LNCaP clone FGC (cell line): ENCODE measurements at regions not wholly inside any gene's neighbourhood (a gene's known extent, or its start where the extent isn't known, plus 50 kb on each side); places are given as distances from the start of the nearest gene placed in this dataset.

Source experiments
- DNase-seq: peaks from one replicate; pipeline ENCODE4 v3.0.0-alpha.2; 2011; ENCODE audit warnings: low read depth
- H3K4me3 ChIP-seq: 2 replicates; pipeline ENCODE4 v1.5.1; 2011; ENCODE audit warnings: mild to moderate bottlenecking, low read depth, low read length, control low read depth
- TF ChIP-seq, protein P1 (sequence below): IDR thresholded peaks from 2 replicates; pipeline ENCODE4 v1.5.1; 2012; ENCODE audit warnings: mild to moderate bottlenecking; ENCODE audit not compliant: control insufficient read depth, insufficient read depth; ENCODE audit errors: extremely low read depth

DNA sequence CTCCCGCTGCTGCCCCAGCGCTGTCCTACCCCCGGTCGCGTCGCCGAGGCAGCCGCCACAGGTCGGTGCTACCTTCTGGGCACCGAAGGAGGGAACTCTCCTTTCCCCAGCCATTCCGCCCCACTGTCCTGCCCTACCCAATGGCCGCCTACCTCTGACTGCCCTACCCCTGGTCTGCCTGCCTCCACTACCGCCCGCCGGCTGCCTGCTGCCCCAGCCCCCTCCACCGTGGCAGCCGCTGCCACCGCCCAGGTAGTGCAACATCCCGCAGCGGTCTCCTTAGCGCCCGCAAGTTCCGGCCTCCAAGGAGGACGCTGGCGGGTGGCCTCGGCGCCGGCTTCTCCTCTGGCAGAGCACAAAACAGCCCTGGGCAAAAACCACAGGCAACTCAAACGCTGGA, 1303.1 kb downstream of the UQCRFS1 start:
- no peak overlapping the region for H3K4me3 ChIP-seq
- TF ChIP-seq, protein P1, sequence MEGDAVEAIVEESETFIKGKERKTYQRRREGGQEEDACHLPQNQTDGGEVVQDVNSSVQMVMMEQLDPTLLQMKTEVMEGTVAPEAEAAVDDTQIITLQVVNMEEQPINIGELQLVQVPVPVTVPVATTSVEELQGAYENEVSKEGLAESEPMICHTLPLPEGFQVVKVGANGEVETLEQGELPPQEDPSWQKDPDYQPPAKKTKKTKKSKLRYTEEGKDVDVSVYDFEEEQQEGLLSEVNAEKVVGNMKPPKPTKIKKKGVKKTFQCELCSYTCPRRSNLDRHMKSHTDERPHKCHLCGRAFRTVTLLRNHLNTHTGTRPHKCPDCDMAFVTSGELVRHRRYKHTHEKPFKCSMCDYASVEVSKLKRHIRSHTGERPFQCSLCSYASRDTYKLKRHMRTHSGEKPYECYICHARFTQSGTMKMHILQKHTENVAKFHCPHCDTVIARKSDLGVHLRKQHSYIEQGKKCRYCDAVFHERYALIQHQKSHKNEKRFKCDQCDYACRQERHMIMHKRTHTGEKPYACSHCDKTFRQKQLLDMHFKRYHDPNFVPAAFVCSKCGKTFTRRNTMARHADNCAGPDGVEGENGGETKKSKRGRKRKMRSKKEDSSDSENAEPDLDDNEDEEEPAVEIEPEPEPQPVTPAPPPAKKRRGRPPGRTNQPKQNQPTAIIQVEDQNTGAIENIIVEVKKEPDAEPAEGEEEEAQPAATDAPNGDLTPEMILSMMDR, result no peak
- no peak for DNase-seq

DNA sequence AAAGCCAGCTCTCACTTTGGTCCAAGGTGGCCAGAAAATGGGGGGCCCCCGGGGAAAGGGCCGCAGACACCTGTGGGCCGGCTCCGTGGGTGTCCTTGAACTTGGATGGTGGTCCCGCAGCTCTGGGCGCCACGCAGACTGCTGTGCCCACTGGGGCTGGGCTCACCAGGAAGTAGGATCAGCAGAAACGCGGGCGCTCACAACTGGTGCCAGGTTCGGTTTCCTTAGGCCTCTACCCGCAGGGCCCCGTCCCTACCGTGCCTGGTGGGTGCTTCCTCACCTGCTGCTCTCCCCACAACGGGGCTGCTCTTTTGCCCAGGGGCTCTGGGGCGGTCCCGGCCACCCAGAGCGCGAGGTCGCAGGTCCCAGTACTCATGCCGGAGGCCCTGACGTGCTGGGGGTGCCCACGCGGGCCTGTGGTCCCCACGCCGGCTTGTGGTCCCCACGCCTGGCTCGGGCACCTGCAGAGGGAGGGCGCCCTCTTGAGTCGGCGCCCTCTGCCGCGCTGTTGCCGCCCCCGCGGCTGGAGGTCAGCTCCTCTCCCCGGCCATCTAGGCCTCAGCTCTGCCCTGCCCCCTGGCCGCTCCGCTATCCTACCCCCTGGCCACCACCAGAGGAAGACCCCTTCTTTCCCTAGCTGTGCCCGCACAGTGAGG, 1303.6 kb downstream of the UQCRFS1 start:
- H3K4me3 ChIP-seq, result no peak overlapping the region
- DNase-seq, result no peak
- TF ChIP-seq, protein P1, result no peak

- no peak for DNase-seq
- TF ChIP-seq, protein P1, result no peak
Observed at GRCh38 chr19:27906081-27906480, 1306.9 kb downstream of the UQCRFS1 start.

DNA sequence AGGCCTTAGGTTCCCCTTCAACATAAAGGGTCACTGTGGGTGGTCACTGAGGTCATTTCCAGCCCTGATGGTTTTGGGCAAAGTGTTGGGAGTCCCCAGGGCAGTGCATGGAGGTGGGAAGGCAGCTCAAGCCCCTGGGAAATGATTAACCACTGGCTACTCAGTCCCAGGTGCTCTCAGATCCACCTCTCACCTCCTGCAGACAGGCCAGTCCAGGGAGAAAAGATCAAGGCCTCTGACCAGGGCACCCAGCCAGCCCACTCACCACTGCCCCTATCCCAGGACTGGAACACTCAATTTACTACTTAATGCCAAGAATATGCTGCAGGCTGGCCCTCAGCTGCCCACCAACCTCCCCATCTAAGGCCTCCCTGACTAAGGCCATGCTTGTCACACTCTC, 1307.9 kb downstream of the UQCRFS1 start:
- no peak for DNase-seq
- H3K4me3 ChIP-seq, result no peak overlapping the region
- TF ChIP-seq, protein P1, result no peak

More at GRCh38 chr19:27906081-27906480, 1306.9 kb downstream of the UQCRFS1 start:
- no peak overlapping the region for H3K4me3 ChIP-seq

- H3K4me3 ChIP-seq, result no peak overlapping the region
- TF ChIP-seq, protein P1, result no peak
- peak; percentile 42 for DNase-seq
Observed at GRCh38 chr19:27901078-27901477, 1311.9 kb downstream of the UQCRFS1 start.

- H3K4me3 ChIP-seq, result no peak overlapping the region
- DNase-seq, result no peak
- TF ChIP-seq, protein P1, result no peak
Observed at GRCh38 chr19:27896091-27896490, 1316.9 kb downstream of the UQCRFS1 start.
